CD4-positive, alpha-beta T cell (primary cell): ENCODE measurements at regions not wholly inside any gene's neighbourhood (a gene's known extent, or its start where the extent isn't known, plus 50 kb on each side); places are given as distances from the start of the nearest gene placed in this dataset.
A peak's percentile ranks its signal among the peaks of the same experiment; 100 is the strongest.
"Not testable (repeated sequence)": the region's sequence is repeated elsewhere in the genome, so short reads cannot be mapped to it uniquely, and the experiment has no call there.

Experiments used
- ATAC-seq: fragments of 200-7000 bp; cut with Tn5 transposase; one replicate; pipeline ENCODE4 v1.10.0; 2022; ENCODE audit warnings: mild to moderate bottlenecking; ENCODE audit not compliant: poor library complexity
- CTCF ChIA-PET: fragments of 350-600 bp; sonication (Branson Sonifier 250); formaldehyde crosslinking; loops from one replicate; lab custom pipeline; 2021; ENCODE audit warnings: antibody characterized with exemption, inconsistent platforms; lab: Charles Lee
- POLR2A ChIA-PET: fragments of 350-600 bp; sonication (Branson Sonifier 250); formaldehyde crosslinking; loops from one replicate; lab custom pipeline; 2021; ENCODE audit warnings: antibody characterized with exemption, inconsistent platforms; lab: Charles Lee
- DNase-seq, 14 experiments: peaks; one replicate each; pipeline ENCODE4 v3.0.0-alpha.2; 2013 to 2020; ENCODE audit warnings: mixed read lengths in 2 of 14
- H3K27ac ChIP-seq, 2 donors: one replicate each; pipeline versions ENCODE4 v1.5.1 to v1.7.0; 2013; ENCODE audit warnings: low read length in 2 of 2, low read depth in 1 of 2, mild to moderate bottlenecking in 1 of 2
- H3K27me3 ChIP-seq, 2 experiments: 1 replicate in 1 of 2; 2 replicates in 1 of 2; pipeline versions ENCODE4 v1.6.1 to v1.7.0; 2013; ENCODE audit warnings: low read length in 2 of 2, control low read depth in 1 of 2, mild to moderate bottlenecking in 1 of 2, moderate library complexity in 1 of 2; ENCODE audit not compliant: insufficient read depth in 2 of 2, control insufficient read depth in 1 of 2
- H3K36me3 ChIP-seq: one replicate; pipeline ENCODE4 v1.6.1; 2013; ENCODE audit warnings: low read length, control low read depth; ENCODE audit not compliant: insufficient read depth
- H3K4me1 ChIP-seq: one replicate; pipeline ENCODE4 v1.6.1; 2013; ENCODE audit warnings: low read length, control low read depth; ENCODE audit not compliant: insufficient read depth
- H3K4me3 ChIP-seq: one replicate; pipeline ENCODE4 v1.5.1; 2013; ENCODE audit warnings: mild to moderate bottlenecking, low read length, moderate library complexity
- H3K9me3 ChIP-seq, 2 experiments: 1 replicate in 1 of 2; 2 replicates in 1 of 2; pipeline versions ENCODE4 v1.6.1 to v1.7.0; 2013; ENCODE audit warnings: low read length in 2 of 2, mild to moderate bottlenecking in 2 of 2, control low read depth in 1 of 2, moderate library complexity in 1 of 2; ENCODE audit not compliant: control insufficient read depth in 1 of 2, insufficient read depth in 1 of 2
- H3K27ac Mint-ChIP-seq: one replicate; pipeline ENCODE4 v1.8.0; 2020; ENCODE audit warnings: mixed read lengths
- H3K27me3 Mint-ChIP-seq: one replicate; pipeline ENCODE4 v1.8.0; 2021; ENCODE audit warnings: mixed read lengths
- H3K36me3 Mint-ChIP-seq: one replicate; pipeline ENCODE4 v1.8.0; 2021; ENCODE audit warnings: low read depth, mixed read lengths
- H3K4me1 Mint-ChIP-seq: one replicate; pipeline ENCODE4 v1.8.0; 2021; ENCODE audit warnings: low read depth, mixed read lengths
- H3K4me3 Mint-ChIP-seq: one replicate; pipeline ENCODE4 v1.8.0; 2020; ENCODE audit warnings: mild to moderate bottlenecking, mixed read lengths
- H3K9me3 Mint-ChIP-seq: one replicate; pipeline ENCODE4 v1.8.0; 2020; ENCODE audit warnings: mixed read lengths
- CTCF ChIP-seq: fragments of 200-600 bp; IDR thresholded peaks from one replicate; pipeline ENCODE4 v1.8.0; 2022; ENCODE audit warnings: antibody characterized with exemption, mild to moderate bottlenecking
- intact Hi-C, 2 experiments: fragments of 100-400 bp; cut with DNase I in 1 of 2; cut with micrococcal nuclease in 1 of 2; formaldehyde crosslinking; loops; one replicate each; pipeline versions ENCODE4 v1.15.1 to v1.9.0; 2023 to 2025; cut with DNase I, micrococcal nuclease

GRCh38 chr20:26295006-26295405, 598.4 kb upstream of the ZNF337 start:
- DNase-seq (no peak), ATAC-seq (no peak)
- H3K36me3 Mint-ChIP-seq = no peaks in the 10 kb centered on the region
- intact Hi-C loops = no loop called here
- H3K4me3 ChIP-seq = no peak overlapping the region
- ChIA-PET CTCF (no interaction called here), POLR2A (no interaction called here)
- no peaks in the 10 kb centered on the region for H3K4me1 ChIP-seq
- H3K4me1 Mint-ChIP-seq = peaks cover 32% of the 10 kb centered on the region
- no peak overlapping the region for H3K4me3 Mint-ChIP-seq
- H3K9me3 ChIP-seq = no peaks in the 10 kb centered on the region
- no peaks in the 10 kb centered on the region for H3K9me3 Mint-ChIP-seq
- no peak overlapping the region for H3K27ac Mint-ChIP-seq
- no peaks in the 10 kb centered on the region for H3K36me3 ChIP-seq
- no peaks in the 10 kb centered on the region for H3K27me3 Mint-ChIP-seq
- no peak overlapping the region for H3K27ac ChIP-seq
- H3K27me3 ChIP-seq = no peaks in the 10 kb centered on the region
- TF ChIP-seq CTCF = no peak

- POLR2A ChIA-PET = interaction anchor here (0.5 kb wide), 1 partner anchor 38 kb away, joined by 4 read pairs; no protein-coding TSS in a partner anchor
- H3K36me3 Mint-ChIP-seq, H3K9me3 ChIP-seq, H3K36me3 ChIP-seq, H3K9me3 Mint-ChIP-seq, H3K4me3 ChIP-seq, H3K27me3 Mint-ChIP-seq, ATAC-seq, H3K27ac ChIP-seq, H3K4me1 ChIP-seq, CTCF ChIA-PET, H3K27me3 ChIP-seq: not testable (repeated sequence)
- peak overlapping the region; percentile 71 for H3K27ac Mint-ChIP-seq
- DNase-seq = peak in 2 of 14 experiments; percentile 17 to 27
- intact Hi-C loops = loop anchor here in 1 of 2 experiments (10.0 kb wide), 1 partner anchor 84 kb away; no protein-coding TSS in a partner anchor
- H3K4me3 Mint-ChIP-seq = peak overlapping the region; percentile 26
- H3K4me1 Mint-ChIP-seq = peaks cover 70% of the 10 kb centered on the region
Measured at GRCh38 chr20:26288379-26289061, 591.9 kb upstream of the ZNF337 start.

- H3K27ac ChIP-seq = no peak overlapping the region
- no peak for TF ChIP-seq CTCF
- intact Hi-C loops = no loop called here
- no peak overlapping the region for H3K4me3 Mint-ChIP-seq
- peaks cover 0 to 16% of the 10 kb centered on the region in 2 experiments for H3K9me3 ChIP-seq
- H3K27ac Mint-ChIP-seq = peak overlapping the region; percentile 83
- H3K27me3 ChIP-seq = no peaks in the 10 kb centered on the region
- H3K27me3 Mint-ChIP-seq = no peaks in the 10 kb centered on the region
- ChIA-PET CTCF (no interaction called here), POLR2A (no interaction called here)
- peaks cover 65% of the 10 kb centered on the region for H3K4me1 Mint-ChIP-seq
- H3K4me3 ChIP-seq = no peak overlapping the region
- H3K36me3 Mint-ChIP-seq = no peaks in the 10 kb centered on the region
- ATAC-seq (no peak), DNase-seq (peak in 1 of 14 experiments; percentile 23)
- no peaks in the 10 kb centered on the region for H3K9me3 Mint-ChIP-seq
- no peaks in the 10 kb centered on the region for H3K36me3 ChIP-seq
- peaks cover 5% of the 10 kb centered on the region for H3K4me1 ChIP-seq
Measured at GRCh38 chr20:26279238-26279637, 582.6 kb upstream of the ZNF337 start.

- no peaks in the 10 kb centered on the region for H3K36me3 Mint-ChIP-seq
- H3K9me3 ChIP-seq = peaks cover 0 to 16% of the 10 kb centered on the region in 2 experiments
- H3K27ac Mint-ChIP-seq = no peak overlapping the region
- ATAC-seq (no peak), DNase-seq (no peak)
- H3K4me3 Mint-ChIP-seq = no peak overlapping the region
- peaks cover 5% of the 10 kb centered on the region for H3K4me1 ChIP-seq
- no peaks in the 10 kb centered on the region for H3K27me3 ChIP-seq
- CTCF ChIA-PET = no interaction called here
- H3K27ac ChIP-seq = no peak overlapping the region
- peaks cover 46% of the 10 kb centered on the region for H3K4me1 Mint-ChIP-seq
- POLR2A ChIA-PET = no interaction called here
- no peak overlapping the region for H3K4me3 ChIP-seq
- no peaks in the 10 kb centered on the region for H3K27me3 Mint-ChIP-seq
- H3K36me3 ChIP-seq = no peaks in the 10 kb centered on the region
- TF ChIP-seq CTCF = no peak
- intact Hi-C loops = no loop called here
- H3K9me3 Mint-ChIP-seq = no peaks in the 10 kb centered on the region
Measured at GRCh38 chr20:26277339-26277738, 580.7 kb upstream of the ZNF337 start.
